Gastroesophageal sphincter (tissue), 4 donors: ENCODE measurements at regions not wholly inside any gene's neighbourhood (a gene's known extent, or its start where the extent isn't known, plus 50 kb on each side); places are given as distances from the start of the nearest gene placed in this dataset.

Experiments used
- ATAC-seq: fragments of 150-250 bp; one replicate; pipeline ENCODE4 v1.9.1; 2016; ENCODE audit warnings: mild to moderate bottlenecking, moderate library complexity
- H3K27ac ChIP-seq, 4 donors: fragments of 200-600 bp; sonication (generic) in 3 of 4; 1 replicate in 3 of 4; 2 replicates in 1 of 4; pipeline ENCODE4 v1.5.1; 2016 to 2019
- H3K27me3 ChIP-seq: fragments of 200-600 bp; sonication (generic); one replicate; pipeline ENCODE4 v1.5.1; 2019
- H3K36me3 ChIP-seq, 2 donors: fragments of 200-600 bp; sonication (generic); one replicate each; pipeline ENCODE4 v1.5.1; 2019; ENCODE audit warnings: control low read depth in 1 of 2
- H3K4me1 ChIP-seq, 3 donors: fragments of 200-600 bp; sonication (generic); 1 replicate in 2 of 3; 2 replicates in 1 of 3; pipeline ENCODE4 v1.5.1; 2016 to 2019; ENCODE audit warnings: control low read depth in 2 of 3
- H3K4me3 ChIP-seq, 2 donors: fragments of 200-600 bp; sonication (generic); one replicate each; pipeline ENCODE4 v1.5.1; 2019; ENCODE audit warnings: mild to moderate bottlenecking in 1 of 2, moderate library complexity in 1 of 2
- H3K9me3 ChIP-seq, 3 donors: fragments of 200-600 bp; sonication (generic); one replicate each; pipeline ENCODE4 v1.5.1; 2017 to 2019; ENCODE audit warnings: control low read depth in 2 of 3
- EP300 ChIP-seq: sonication (generic); formaldehyde crosslinking; IDR thresholded peaks from one replicate; pipeline ENCODE4 v1.6.1; 2017; ENCODE audit warnings: antibody characterized with exemption, mild to moderate bottlenecking
- POLR2A ChIP-seq, 2 donors: fragments of 450-650 bp; IDR thresholded peaks; one replicate each; pipeline ENCODE4 v1.6.1; 2017; ENCODE audit warnings: antibody characterized with exemption in 2 of 2, mild to moderate bottlenecking in 2 of 2, moderate library complexity in 1 of 2
- POLR2AphosphoS5 ChIP-seq: sonication (generic); formaldehyde crosslinking; IDR thresholded peaks from one replicate; pipeline ENCODE4 v1.6.1; 2017; ENCODE audit warnings: antibody characterized with exemption
- WGBS, 2 donors: methylation state at CpG; one replicate each; pipeline ENCODE4 v1.1.5; 2018; ENCODE audit warnings: low coverage in 1 of 2; 5-methylcytosine and 5-hydroxymethylcytosine counted together
- TF ChIP-seq, protein P1 (sequence below), 4 experiments: fragments of 200-600 bp in 2 of 4; fragments of 450-650 bp in 2 of 4; sonication (generic) in 1 of 4; IDR thresholded peaks; one replicate each; pipeline ENCODE4 v1.5.1; 2017 to 2019; ENCODE audit warnings: antibody characterized with exemption in 4 of 4, mild to moderate bottlenecking in 2 of 4, moderate library complexity in 2 of 4

- no peak overlapping the region for H3K27ac ChIP-seq
- H3K36me3 ChIP-seq, result no peaks in the 10 kb centered on the region
- TF ChIP-seq, protein P1, sequence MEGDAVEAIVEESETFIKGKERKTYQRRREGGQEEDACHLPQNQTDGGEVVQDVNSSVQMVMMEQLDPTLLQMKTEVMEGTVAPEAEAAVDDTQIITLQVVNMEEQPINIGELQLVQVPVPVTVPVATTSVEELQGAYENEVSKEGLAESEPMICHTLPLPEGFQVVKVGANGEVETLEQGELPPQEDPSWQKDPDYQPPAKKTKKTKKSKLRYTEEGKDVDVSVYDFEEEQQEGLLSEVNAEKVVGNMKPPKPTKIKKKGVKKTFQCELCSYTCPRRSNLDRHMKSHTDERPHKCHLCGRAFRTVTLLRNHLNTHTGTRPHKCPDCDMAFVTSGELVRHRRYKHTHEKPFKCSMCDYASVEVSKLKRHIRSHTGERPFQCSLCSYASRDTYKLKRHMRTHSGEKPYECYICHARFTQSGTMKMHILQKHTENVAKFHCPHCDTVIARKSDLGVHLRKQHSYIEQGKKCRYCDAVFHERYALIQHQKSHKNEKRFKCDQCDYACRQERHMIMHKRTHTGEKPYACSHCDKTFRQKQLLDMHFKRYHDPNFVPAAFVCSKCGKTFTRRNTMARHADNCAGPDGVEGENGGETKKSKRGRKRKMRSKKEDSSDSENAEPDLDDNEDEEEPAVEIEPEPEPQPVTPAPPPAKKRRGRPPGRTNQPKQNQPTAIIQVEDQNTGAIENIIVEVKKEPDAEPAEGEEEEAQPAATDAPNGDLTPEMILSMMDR (IDR thresholded peaks at IDR 0.05), result no peak
- TF ChIP-seq POLR2A (IDR thresholded peaks at IDR 0.05), result no peak
- H3K27me3 ChIP-seq, result no peaks in the 10 kb centered on the region
- WGBS, 2 donors, result 92 to 94% methylated on average over 1 of the region's 1 CpG
- peaks cover 0 to 8% (median 0%) of the 10 kb centered on the region in 3 donors for H3K9me3 ChIP-seq
- H3K4me3 ChIP-seq, result no peak overlapping the region
- ATAC-seq, result no peak
- H3K4me1 ChIP-seq, result no peaks in the 10 kb centered on the region
These were observed 258.1 kb upstream of the BMP2 start for GRCh38 chr20:6509374-6509773.

DNA sequence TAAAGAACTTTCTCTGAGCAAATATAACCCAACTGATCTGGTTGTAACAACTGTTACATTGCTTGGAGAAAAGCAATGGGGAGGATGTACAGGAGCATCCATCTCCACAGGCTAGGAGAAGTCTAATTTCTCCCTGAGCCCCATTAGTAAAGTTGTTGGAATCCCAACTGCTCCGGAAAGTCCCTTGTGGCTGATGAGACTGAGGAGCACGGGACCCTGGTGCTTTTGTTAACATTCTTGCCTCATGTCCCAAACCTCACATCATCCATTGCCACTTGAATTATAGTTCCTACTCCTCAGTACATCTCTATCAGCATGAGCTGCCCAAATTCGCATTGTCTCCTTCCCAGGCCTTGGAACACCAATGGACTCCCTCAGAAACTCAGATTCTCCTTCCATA, 260.6 kb upstream of the BMP2 start:
- no peak overlapping the region for H3K27ac ChIP-seq
- no peaks in the 10 kb centered on the region for H3K4me1 ChIP-seq
- 25 to 53% methylated on average over 2 of the region's 3 CpGs for WGBS, 2 donors
- no peak for ATAC-seq
- no peaks in the 10 kb centered on the region for H3K27me3 ChIP-seq
- H3K4me3 ChIP-seq, result no peak overlapping the region
- no peaks in the 10 kb centered on the region for H3K36me3 ChIP-seq
- H3K9me3 ChIP-seq, result peaks cover 0 to 8% (median 0%) of the 10 kb centered on the region in 3 donors
- no peak for TF ChIP-seq POLR2A (IDR thresholded peaks at IDR 0.05)
- TF ChIP-seq, protein P1 (IDR thresholded peaks at IDR 0.05), result no peak
- no peak for TF ChIP-seq POLR2AphosphoS5
- TF ChIP-seq EP300, result no peak

DNA sequence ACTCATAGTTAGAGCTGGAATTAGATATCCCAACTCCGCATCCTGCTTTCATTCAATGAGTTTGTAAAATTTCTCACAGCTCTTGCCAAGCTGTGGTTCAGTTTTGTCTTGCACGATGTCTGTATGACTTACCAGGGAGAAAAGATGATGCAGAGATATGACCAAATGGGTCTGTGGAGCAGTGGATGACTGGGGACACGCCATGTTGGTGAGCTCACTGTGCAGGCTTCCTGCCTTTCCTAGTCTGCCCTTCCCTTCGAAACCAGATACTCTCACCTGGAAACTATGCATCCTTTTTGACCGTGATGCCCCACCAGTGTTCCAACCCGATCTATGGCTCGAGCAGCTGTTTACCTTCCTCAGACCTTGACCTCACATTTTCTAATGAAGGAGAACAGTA, 262.7 kb upstream of the BMP2 start:
- Histone ChIP-seq H3K27me3 (no peaks in the 10 kb centered on the region), H3K4me1 (no peaks in the 10 kb centered on the region), H3K9me3 (peaks cover 0 to 8% (median 0%) of the 10 kb centered on the region in 3 donors), H3K27ac (no peak overlapping the region), H3K36me3 (no peaks in the 10 kb centered on the region), H3K4me3 (no peak overlapping the region)
- TF ChIP-seq, protein P1 (IDR thresholded peaks at IDR 0.05), result no peak
- TF ChIP-seq EP300, result no peak
- no peak for TF ChIP-seq POLR2AphosphoS5
- TF ChIP-seq POLR2A (IDR thresholded peaks at IDR 0.05), result no peak
- 75 to 95% methylated on average over 3 to 7 of the region's 7 CpGs for WGBS, 2 donors
- no peak for ATAC-seq

DNA sequence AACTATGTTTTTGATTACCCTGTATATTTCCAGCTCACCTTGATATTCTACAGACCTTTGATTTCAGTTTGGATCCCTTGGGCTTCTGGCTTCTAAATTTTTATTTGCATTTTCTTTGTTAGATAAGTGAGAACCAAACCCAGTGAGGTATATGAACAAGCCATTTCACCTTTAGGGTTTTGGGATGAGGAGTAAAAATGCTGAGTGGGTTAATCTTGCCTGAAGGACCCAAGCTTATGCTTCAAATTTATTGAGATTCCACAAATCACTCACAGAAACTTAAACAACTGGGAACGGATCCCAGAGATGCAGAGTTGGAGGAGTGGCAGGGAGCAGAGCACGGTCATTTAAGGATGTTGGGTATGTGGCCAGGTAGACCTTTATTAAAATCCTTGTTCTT, 263.3 kb upstream of the BMP2 start:
- Histone ChIP-seq H3K36me3 (no peaks in the 10 kb centered on the region), H3K4me3 (no peak overlapping the region), H3K9me3 (peaks cover 0 to 2% (median 0%) of the 10 kb centered on the region in 3 donors), H3K4me1 (no peaks in the 10 kb centered on the region), H3K27ac (no peak overlapping the region), H3K27me3 (no peaks in the 10 kb centered on the region)
- WGBS, 2 donors, result 37 to 38% methylated on average over 2 of the region's 2 CpGs
- TF ChIP-seq POLR2A (IDR thresholded peaks at IDR 0.05) (no peak), EP300 (no peak), POLR2AphosphoS5 (no peak)
- TF ChIP-seq, protein P1 (IDR thresholded peaks at IDR 0.05), result no peak
- no peak for ATAC-seq

GRCh38 chr20:6502999-6503398, 264.5 kb upstream of the BMP2 start:
- Histone ChIP-seq H3K27ac (no peak overlapping the region), H3K9me3 (no peaks in the 10 kb centered on the region), H3K4me1 (no peaks in the 10 kb centered on the region), H3K36me3 (no peaks in the 10 kb centered on the region), H3K4me3 (no peak overlapping the region), H3K27me3 (no peaks in the 10 kb centered on the region)
- ATAC-seq, result no peak
- 74 to 78% methylated on average over 2 of the region's 2 CpGs for WGBS, 2 donors
- TF ChIP-seq, protein P1 (IDR thresholded peaks at IDR 0.05), result no peak
- no peak for TF ChIP-seq EP300
- TF ChIP-seq POLR2AphosphoS5, result no peak
- no peak for TF ChIP-seq POLR2A (IDR thresholded peaks at IDR 0.05)
